GM11168 (cell line): ENCODE measurements at regions not wholly inside any gene's neighbourhood (a gene's known extent, or its start where the extent isn't known, plus 50 kb on each side); places are given as distances from the start of the nearest gene placed in this dataset.
"Not testable (repeated sequence)": the region's sequence is repeated elsewhere in the genome, so short reads cannot be mapped to it uniquely, and the experiment has no call there.

Source experiments
- in situ Hi-C: fragments of 300-500 bp; cut with MboI; formaldehyde crosslinking; loops from one replicate; pipeline ENCODE4 v1.12.0; 2022; ENCODE audit warnings: low sequenced_read_pairs; ENCODE audit not compliant: unreplicated experiment

GRCh38 chr5:36513647-36514046 lies 92.8 kb upstream of the SLC1A3 start:
- in situ Hi-C loops, result not testable (repeated sequence)

DNA sequence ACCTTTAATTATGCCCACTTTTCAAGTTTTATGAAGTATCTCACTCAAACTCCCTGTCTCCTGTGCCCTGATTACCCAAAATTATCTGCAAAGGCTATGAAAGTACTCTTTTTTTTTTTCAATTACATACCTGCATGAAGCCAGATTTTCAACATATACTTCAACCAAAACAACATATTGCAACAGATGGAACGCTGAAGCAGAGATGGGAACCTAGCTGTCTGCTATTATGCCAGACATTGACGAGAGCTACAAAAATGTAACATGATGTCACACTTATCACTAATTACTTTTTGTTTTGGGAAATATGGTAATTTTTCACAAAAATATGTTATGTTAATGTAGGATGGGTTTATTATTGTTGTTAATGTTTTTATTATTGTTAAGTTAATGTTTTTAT lies 86.5 kb upstream of the SLC1A3 start:
- in situ Hi-C loops, result no loop called here

DNA sequence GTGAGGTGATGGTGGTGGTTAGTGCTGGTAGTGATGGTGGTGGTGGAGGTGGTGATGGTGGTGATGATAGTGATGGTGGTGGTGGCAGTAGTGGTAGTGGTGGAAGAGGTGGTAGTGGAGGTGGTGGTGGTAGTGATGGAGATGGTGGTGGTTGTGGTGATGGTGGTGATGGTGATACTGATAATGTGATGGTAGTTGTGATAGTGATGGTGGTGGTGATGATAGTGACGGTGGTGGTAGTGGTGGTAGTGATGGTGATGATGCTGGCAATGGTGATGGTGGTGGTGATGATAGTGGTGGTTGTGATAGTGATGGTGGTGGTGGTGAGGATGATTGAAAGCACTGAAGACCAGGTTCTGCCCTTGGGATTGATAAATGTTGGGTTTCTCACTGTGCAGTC lies 85.2 kb upstream of the SLC1A3 start:
- in situ Hi-C loops, result no loop called here

- in situ Hi-C loops, result no loop called here
Measured at GRCh38 chr5:36521838-36522745, 84.3 kb upstream of the SLC1A3 start.

- in situ Hi-C loops, result no loop called here
Measured at GRCh38 chr5:36522746-36523065, 83.7 kb upstream of the SLC1A3 start.

DNA sequence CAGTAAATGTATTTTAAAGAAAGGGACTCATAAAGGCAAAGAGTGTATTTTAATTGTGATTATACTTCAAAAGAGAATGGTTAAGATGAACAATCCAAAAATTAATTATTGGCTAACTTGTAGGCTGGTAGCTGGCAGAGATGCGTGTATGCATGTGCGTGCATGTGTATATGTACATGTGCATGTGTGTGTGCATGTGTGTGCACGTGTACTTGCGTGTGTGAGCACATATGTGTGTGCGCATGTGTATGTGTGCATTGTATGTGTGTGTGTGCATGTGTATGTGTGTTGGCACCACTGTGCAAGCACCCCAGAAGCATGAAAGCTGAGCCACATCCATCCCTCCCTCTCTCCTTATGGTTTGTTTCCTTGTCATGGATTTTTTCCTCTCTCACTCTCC lies 83.0 kb upstream of the SLC1A3 start:
- in situ Hi-C loops, result no loop called here

DNA sequence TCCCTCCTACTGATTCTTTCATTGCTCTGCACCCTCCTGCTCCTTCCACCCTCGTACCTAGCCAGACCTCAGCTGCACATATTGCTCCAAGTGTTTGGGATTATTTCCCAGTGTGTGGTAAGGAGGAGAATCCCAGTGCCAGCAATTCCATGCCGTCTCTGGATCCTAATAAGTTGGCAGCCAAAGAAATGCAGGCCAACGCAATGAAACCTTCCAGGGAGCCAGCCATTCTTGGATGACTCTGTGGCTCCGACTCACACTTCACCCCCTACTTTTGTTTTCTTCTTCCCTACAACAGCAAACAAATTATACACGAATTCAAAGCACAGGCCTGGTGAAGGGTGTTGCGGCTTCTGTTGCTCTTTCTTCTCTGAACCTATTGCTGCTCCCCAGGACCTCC lies 82.5 kb upstream of the SLC1A3 start:
- in situ Hi-C loops, result no loop called here

DNA sequence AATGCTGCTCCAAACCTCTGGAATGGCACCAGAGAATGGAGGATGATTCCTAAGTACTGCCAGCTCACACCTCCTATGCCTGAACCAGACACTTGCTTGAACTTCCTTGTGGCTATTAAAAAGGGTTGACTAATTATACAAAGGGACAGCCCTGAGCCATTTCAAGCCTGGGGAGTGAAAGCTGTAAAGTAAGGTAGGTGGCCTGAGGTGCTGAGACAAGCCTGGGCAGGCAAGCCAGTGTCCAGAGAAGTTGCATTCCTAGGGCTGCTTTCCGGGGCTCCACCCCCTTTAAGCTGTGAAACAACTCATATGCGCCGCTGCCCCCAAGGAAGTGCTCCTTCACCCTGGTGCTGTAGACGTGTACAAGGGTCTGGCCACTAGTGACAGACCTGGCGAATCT lies 79.9 kb upstream of the SLC1A3 start:
- in situ Hi-C loops, result no loop called here

DNA sequence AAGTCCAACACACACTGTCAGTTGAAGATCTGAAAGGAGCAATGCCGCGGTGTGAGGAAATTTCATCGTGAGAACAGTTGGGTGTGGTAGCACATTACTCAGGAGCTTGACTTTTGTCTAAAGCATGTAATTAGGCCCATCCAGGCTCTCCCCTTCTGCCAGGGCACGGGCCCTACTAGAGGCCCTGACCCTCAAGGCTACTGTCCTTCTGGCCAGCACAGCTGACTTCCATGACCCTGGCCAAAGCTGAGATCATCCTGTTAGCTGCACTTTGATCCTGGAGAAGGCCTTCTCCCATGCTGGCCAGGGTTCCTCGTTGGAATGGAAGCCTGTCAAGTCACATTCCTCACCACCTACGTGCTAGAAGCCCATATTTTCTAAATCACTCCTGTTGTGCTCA lies 77.8 kb upstream of the SLC1A3 start:
- in situ Hi-C loops, result no loop called here

GRCh38 chr5:36529142-36529541 lies 77.3 kb upstream of the SLC1A3 start:
- in situ Hi-C loops, result no loop called here

DNA sequence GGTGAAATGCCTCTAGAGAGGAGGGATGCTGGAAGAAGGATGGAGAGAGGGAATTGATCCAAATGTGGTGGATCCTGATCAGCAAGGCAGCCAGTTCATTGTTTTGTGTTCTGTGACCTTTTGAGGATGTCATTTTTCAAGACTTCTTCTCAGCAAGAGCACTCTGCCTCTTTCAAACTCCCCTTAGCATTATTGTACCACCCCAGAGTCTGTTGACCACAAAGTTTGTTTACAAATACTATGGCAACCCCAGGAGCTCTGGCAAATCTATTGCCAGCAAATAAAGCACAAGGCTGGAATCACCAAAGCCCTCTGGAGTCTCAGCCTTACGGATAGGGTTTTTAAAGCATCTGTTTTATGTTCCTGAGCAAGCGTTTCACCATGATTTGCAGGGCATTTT lies 76.2 kb upstream of the SLC1A3 start:
- in situ Hi-C loops, result no loop called here

GRCh38 chr5:36531401-36531800 lies 75.0 kb upstream of the SLC1A3 start:
- in situ Hi-C loops, result no loop called here

GRCh38 chr5:36535378-36535777 lies 71.0 kb upstream of the SLC1A3 start:
- in situ Hi-C loops, result no loop called here

- in situ Hi-C loops, result no loop called here
Measured at GRCh38 chr5:36535859-36536615, 70.4 kb upstream of the SLC1A3 start.

- in situ Hi-C loops, result no loop called here
Measured at GRCh38 chr5:36536616-36537005, 69.8 kb upstream of the SLC1A3 start.

GRCh38 chr5:36537724-36538123 lies 68.7 kb upstream of the SLC1A3 start:
- in situ Hi-C loops, result no loop called here

- in situ Hi-C loops, result no loop called here
Measured at GRCh38 chr5:36552651-36553393, 53.6 kb upstream of the SLC1A3 start.

DNA sequence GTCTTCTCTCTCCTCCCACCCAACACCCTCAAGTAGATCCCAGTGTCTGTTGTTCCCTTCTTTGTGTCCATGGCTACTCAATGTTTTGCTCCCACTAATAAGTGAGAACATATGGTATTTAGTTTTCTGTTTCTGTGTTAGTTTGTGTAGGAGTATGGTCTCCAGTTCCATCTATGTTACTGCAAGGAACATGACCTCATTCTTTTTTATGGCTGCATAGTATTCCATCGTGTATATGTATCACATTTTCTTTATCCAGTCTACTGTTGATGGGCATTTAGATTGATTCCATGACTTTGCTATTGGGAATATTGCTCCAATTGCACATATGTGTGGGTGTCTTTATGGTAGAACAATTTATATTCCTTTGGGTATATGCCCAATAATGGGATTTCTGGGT lies 51.4 kb upstream of the SLC1A3 start:
- in situ Hi-C loops, result not testable (repeated sequence)
